ENCODE measurements at regions not wholly inside any gene's neighbourhood (a gene's known extent, or its start where the extent isn't known, plus 50 kb on each side); places are given as distances from the start of the nearest gene placed in this dataset.

GRCh38 chr21:16509476-16509875 lies 779.7 kb downstream of the USP25 start:
- TF ChIP-seq EZH2 (IDR thresholded peaks at IDR 0.05; ENCODE audit: low read depth, unreplicated experiment) = no peak
- no peak for TF ChIP-seq POLR2AphosphoS5 (IDR thresholded peaks at IDR 0.05; ENCODE audit: low read depth)
- TF ChIP-seq CTCF (conservative IDR thresholded peaks at IDR 0.05; ENCODE audit: low read depth in 2 of 2) = no peak
- TF ChIP-seq REST (IDR thresholded peaks at IDR 0.05; ENCODE audit: unreplicated experiment) = no peak
- TF ChIP-seq CREB1 (CRISPR knock-in tag; IDR thresholded peaks at IDR 0.05; ENCODE audit: low read depth) = no peak
- TF ChIP-seq EZH2phosphoT487 (IDR thresholded peaks at IDR 0.05; ENCODE audit: unreplicated experiment) = no peak
- no peak for TF ChIP-seq JUNB (IDR thresholded peaks at IDR 0.05; ENCODE audit: unreplicated experiment)
- no peak for TF ChIP-seq STAT1 (IDR thresholded peaks at IDR 0.05; ENCODE audit: unreplicated experiment)
- no peak for TF ChIP-seq ETS1 (IDR thresholded peaks at IDR 0.05)
- no peak for TF ChIP-seq ZNF331 (CRISPR knock-in tag; IDR thresholded peaks at IDR 0.05; ENCODE audit: low read depth)

Measured in GM23338 (cell line).